Lung (tissue), 11 donors: ENCODE measurements at regions not wholly inside any gene's neighbourhood (a gene's known extent, or its start where the extent isn't known, plus 50 kb on each side); places are given as distances from the start of the nearest gene placed in this dataset.

Source experiments
- ATAC-seq: fragments of 200-7000 bp; cut with Tn5 transposase; one replicate; pipeline ENCODE4 v1.9.1; 2020; ENCODE audit warnings: moderate number of reproducible peaks; ENCODE audit not compliant: insufficient read depth, low FRiP score
- DNase-seq, 3 donors: peaks; one replicate each; pipeline ENCODE4 v3.0.0-alpha.2; 2013 to 2017
- H3K27ac ChIP-seq, 2 donors: one replicate each; pipeline ENCODE4 v1.5.1; 2013; ENCODE audit warnings: mild to moderate bottlenecking in 2 of 2, moderate library complexity in 2 of 2, control low read depth in 1 of 2, inconsistent platforms in 1 of 2, low read depth in 1 of 2, low read length in 1 of 2
- H3K27me3 ChIP-seq, 3 donors: one replicate each; pipeline ENCODE4 v1.5.1; 2013; ENCODE audit warnings: low read length in 2 of 3; ENCODE audit not compliant: control insufficient read depth in 3 of 3, insufficient read depth in 3 of 3
- H3K36me3 ChIP-seq, 4 donors: one replicate each; pipeline ENCODE4 v1.5.1; 2013; ENCODE audit warnings: low read length in 4 of 4, mild to moderate bottlenecking in 1 of 4, moderate library complexity in 1 of 4; ENCODE audit not compliant: control insufficient read depth in 4 of 4, insufficient read depth in 4 of 4
- H3K4me1 ChIP-seq, 5 donors: one replicate each; pipeline ENCODE4 v1.5.1; 2013; ENCODE audit warnings: low read length in 5 of 5, mild to moderate bottlenecking in 2 of 5, moderate library complexity in 1 of 5; ENCODE audit not compliant: control insufficient read depth in 5 of 5, insufficient read depth in 5 of 5
- H3K4me3 ChIP-seq: one replicate; pipeline ENCODE4 v1.5.1; 2013; ENCODE audit warnings: mild to moderate bottlenecking, control low read depth, moderate library complexity
- H3K9ac ChIP-seq, 2 donors: one replicate each; pipeline ENCODE4 v1.5.1; 2013; ENCODE audit warnings: low read length in 2 of 2, control low read depth in 1 of 2; ENCODE audit not compliant: insufficient read depth in 1 of 2
- H3K9me3 ChIP-seq, 4 donors: one replicate each; pipeline ENCODE4 v1.5.1; 2013; ENCODE audit warnings: low read length in 3 of 4, mild to moderate bottlenecking in 1 of 4, moderate library complexity in 1 of 4; ENCODE audit not compliant: control insufficient read depth in 4 of 4, insufficient read depth in 3 of 4
- CTCF ChIP-seq: IDR thresholded peaks from 2 replicates; pipeline ENCODE4 v1.5.1; 2012; ENCODE audit warnings: mild to moderate bottlenecking; ENCODE audit errors: control extremely low read depth, extremely low read depth
- WGBS, 2 donors: extraction: QIAGEN DNeasy Blood & Tissue Kit; methylation state at CpG; one replicate each; pipeline ENCODE4 v1.1.7; 2013; 5-methylcytosine and 5-hydroxymethylcytosine counted together
- donor health status: control.
- donor health status: control.
- donor health status: Bipolar disorder and iron deficiency.
- donor health status: healthy.
- donor health status: DM: yes; HTN: yes; CAD: no.

DNA sequence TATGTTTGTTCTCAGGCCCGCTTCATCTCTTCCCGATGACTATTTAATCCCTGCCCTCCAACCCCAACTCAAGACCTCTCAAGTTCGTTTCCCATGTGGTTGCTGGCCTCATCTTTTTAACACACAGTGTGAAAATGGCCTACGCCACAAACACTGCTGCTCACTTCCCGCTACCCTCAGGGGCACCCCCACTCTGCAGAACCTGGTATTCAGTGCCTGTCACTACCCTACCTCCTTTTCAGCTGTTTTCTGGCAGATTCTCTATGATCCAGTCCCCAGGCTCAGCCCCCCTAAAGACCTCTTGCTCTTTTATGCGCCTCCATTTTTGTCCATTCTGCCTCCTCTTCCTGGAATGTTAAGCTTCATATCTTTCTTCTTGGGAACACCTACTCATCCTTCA lies 152.6 kb upstream of the C1orf174 start:
- DNase-seq (no peak), ATAC-seq (no peak)
- Histone ChIP-seq H3K9ac (no peak overlapping the region), H3K9me3 (peaks cover 0 to 2% (median 0%) of the 10 kb centered on the region in 4 donors), H3K27ac (no peak overlapping the region), H3K4me3 (no peak overlapping the region), H3K4me1 (no peaks in the 10 kb centered on the region), H3K27me3 (peaks cover 0 to 4% (median 0%) of the 10 kb centered on the region in 3 donors), H3K36me3 (no peaks in the 10 kb centered on the region)
- WGBS, 2 donors, result 81% methylated on average over 6 of the region's 6 CpGs
- TF ChIP-seq CTCF, result no peak

- 88 to 93% methylated on average over 8 of the region's 8 CpGs for WGBS, 2 donors
- peaks cover 0 to 2% (median 0%) of the 10 kb centered on the region in 4 donors for H3K9me3 ChIP-seq
- ATAC-seq, result no peak
Measured at GRCh38 chr1:4053160-4053748, 153.2 kb upstream of the C1orf174 start.

GRCh38 chr1:4053774-4054173 lies 153.7 kb upstream of the C1orf174 start:
- DNase-seq (no peak), ATAC-seq (no peak)
- Histone ChIP-seq H3K27me3 (peaks cover 0 to 4% (median 0%) of the 10 kb centered on the region in 3 donors), H3K9ac (no peak overlapping the region), H3K4me1 (no peaks in the 10 kb centered on the region), H3K27ac (no peak overlapping the region), H3K4me3 (no peak overlapping the region), H3K9me3 (peaks cover 0 to 2% (median 0%) of the 10 kb centered on the region in 4 donors), H3K36me3 (no peaks in the 10 kb centered on the region)
- 81 to 83% methylated on average over 5 of the region's 5 CpGs for WGBS, 2 donors
- no peak for TF ChIP-seq CTCF

More at GRCh38 chr1:4053160-4053748, 153.2 kb upstream of the C1orf174 start:
- Histone ChIP-seq H3K9ac (no peak overlapping the region), H3K27me3 (peaks cover 0 to 4% (median 0%) of the 10 kb centered on the region in 3 donors), H3K4me1 (no peaks in the 10 kb centered on the region), H3K27ac (no peak overlapping the region), H3K36me3 (no peaks in the 10 kb centered on the region), H3K4me3 (no peak overlapping the region)
- no peak for DNase-seq
- TF ChIP-seq CTCF, result no peak
